NCI-H1092 treated with DMSO at 0.1 percent for 48 hours (cell line): ENCODE measurements at regions not wholly inside any gene's neighbourhood (a gene's known extent, or its start where the extent isn't known, plus 50 kb on each side); places are given as distances from the start of the nearest gene placed in this dataset.
"Not testable (repeated sequence)": the region's sequence is repeated elsewhere in the genome, so short reads cannot be mapped to it uniquely, and the experiment has no call there.

Experiments
- DNase-seq: peaks from one replicate; lab custom pipeline; 2025; lab: John Stamatoyannopoulos, UW

DNA sequence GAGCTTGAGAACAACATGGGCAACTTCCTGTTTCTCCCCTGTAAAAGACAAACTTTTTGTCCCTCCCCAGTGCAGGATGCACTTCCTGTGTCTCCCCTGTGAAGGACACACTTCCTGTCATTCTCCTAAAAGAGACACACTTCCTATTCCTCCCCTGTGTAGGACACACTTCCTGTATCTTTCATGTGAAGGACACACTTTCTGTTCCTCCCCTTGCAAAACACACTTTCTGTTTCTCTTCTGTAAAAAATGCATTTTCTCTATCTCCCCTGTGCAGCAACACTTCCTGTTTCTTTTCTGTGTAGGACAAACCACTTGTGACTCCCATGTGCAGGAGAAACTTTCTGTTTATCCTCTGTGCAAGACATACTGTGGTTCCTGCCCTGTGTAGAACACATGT is 488.6 kb upstream of the USP9Y start:
- no peak for DNase-seq

DNA sequence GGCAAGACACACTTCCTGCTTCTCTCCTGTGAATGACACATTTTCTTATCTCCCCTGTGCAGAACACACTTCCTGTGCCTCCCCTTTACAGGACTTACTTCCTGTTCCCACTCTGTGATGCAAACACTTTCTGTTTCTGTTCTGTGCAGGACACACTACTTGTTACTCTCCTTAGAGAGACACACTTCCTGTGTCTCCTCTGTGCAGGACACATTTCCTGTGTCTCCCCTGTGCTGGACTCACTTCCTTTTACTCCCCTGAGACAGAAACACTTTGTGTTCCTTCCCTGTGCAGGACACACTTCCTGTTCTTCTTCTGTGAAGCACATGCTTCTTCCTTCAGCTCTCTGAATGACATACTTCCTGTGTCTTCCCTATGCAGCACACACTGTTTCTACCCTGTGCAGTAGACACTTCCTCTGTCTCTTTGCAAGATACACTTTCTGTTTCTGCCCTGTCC is 485.4 kb upstream of the USP9Y start:
- no peak for DNase-seq

DNA sequence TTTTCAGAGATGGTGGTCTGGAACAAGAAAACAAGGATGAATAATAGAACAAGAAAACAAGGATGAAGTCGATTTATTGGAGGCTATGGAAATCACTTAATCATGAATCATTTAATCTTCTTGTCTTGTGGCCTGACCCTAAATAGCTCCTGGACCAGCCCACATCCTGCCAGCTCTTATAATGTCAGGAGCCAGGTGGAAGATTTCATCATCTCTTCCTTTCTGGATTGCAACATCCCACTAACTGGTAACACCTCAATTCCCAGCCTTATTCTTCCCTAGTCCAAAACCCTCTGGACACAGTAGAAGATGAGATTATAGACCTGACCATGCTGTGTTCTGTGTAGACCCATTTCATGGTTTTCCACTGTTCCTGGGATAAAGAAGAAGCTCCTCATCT is 470.1 kb upstream of the USP9Y start:
- no peak for DNase-seq

DNA sequence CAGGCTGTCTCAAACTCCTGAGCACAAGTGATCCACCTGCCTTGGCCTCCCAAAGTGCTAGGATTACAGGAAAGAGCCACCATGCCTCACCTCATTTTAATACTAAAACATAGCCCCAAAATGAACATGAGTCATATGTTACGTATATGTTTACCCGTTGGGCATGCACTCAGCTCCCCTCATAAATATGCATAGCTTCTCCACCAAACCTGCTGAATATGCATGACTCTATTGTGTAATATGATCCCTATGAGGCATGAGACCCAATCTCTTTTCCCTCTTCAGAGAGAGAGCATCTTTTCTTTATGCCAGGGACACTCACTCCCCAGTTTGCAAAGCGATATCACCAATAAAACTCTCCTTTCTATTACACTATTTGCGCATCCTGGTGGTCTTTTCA is 464.6 kb upstream of the USP9Y start:
- no peak for DNase-seq

DNA sequence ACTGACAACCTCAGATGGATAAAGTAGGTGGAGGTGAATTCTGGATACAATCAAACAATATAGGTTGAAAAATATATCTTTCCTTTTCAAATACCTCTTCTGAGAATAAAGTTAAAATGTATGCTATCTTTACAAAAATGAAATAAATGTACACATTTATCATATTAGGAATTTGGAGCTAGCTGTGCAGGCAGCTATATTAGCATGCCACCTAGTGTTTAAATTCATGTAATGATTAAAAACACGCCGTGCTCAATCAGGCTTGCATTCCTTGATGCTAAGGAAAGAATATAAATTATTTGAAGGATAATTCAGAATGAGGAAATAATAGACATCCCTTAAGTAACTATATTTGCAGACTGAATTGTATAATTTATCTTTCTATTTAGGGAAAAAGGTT is 460.7 kb upstream of the USP9Y start:
- not testable (repeated sequence) for DNase-seq

DNA sequence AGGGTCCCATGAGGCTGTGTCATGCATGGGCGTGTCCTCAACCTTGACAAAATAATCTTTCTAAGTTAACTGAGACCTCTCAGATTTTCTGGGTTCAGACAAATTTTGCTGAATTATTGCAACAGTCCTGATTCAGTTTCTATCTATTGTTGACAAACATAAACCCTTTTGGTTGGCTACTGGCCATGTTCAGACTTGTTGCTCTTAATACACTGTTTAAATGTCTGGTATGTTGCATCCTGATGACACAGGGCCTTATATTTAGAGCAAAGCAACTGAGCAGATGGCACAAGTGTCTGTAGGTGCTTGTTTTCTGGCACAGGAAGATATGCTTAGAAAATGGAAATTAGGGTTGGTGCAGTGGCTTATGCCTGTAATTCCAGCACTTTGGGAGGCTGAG is 456.9 kb upstream of the USP9Y start:
- DNase-seq: no peak

DNA sequence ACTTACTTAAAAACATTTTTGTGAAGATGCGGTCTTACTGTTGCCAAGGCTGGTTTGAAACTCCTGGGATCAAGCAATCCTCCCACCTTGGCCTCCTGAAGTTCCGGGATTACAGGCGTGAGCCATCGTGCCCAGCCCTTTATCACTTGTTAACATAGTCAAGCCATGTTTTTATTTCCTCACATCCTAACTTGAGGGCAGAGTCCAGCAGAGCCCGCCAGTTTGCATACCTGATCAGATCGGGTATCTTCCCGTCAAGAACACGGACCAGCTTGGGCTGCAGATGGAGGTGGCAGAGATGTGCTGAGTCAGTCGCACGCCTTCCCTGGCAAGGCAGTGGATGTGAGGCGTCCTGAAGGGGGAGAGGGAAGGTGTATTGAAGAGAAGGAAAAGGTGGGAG is 447.3 kb upstream of the USP9Y start:
- no peak for DNase-seq

DNA sequence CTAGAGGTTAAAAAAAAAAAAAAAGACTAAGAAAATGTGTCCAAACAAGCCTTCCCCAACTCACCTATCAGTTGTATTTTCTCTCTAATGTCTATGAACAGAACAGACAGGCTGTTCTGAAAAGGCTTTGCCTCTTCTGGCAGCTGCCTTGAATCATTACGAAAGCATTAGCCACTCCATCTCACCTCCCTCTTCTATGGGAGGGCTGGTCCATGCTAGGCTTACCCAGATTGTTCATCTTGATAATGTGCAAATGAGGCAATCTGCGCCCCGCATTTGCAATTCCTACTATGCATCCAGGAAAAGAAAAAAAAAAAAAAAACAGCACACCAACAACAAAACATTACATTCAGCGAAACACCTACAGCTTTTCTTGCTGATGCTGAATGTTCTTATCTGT is 429.9 kb upstream of the USP9Y start:
- no peak for DNase-seq

DNA sequence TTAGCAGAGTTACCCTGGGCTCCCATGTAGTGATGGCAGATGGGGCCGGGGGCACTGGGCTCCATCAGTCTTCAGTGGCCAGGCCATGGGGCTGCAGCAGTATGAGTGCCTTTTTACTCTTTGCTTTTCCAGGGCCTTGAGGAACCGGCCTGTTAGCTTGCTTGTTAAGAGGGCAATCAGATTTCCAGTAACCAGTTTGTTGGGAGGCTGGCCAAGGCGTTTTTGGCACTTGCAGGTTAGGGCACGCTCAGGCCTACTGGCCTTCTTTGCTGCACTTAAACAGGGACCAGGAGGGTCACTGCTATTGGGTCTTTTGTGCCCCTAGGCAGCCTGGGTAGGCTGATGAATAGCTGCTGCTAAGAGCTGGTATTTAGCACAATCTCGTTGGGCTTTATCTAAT is 415.4 kb upstream of the USP9Y start:
- no peak for DNase-seq

DNA sequence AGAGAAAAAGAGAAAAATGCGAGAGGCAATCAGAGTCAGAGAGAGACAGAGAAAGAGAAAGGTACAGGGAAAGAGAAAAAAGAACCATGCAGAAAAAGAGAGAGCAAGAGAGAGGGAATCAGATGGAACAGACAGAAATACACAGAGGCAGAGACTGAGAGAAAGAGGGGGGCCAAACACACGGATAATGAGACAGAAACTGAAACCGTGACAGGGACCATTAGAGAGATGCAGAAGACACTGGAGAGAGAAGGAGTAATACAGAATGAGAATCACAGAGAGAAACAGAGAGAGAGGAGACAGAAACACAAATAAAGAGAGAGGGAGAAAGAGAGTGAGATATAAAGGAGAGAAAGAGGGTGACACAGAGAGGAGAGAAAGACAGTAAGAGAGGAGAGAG is 412.1 kb upstream of the USP9Y start:
- DNase-seq: no peak

DNA sequence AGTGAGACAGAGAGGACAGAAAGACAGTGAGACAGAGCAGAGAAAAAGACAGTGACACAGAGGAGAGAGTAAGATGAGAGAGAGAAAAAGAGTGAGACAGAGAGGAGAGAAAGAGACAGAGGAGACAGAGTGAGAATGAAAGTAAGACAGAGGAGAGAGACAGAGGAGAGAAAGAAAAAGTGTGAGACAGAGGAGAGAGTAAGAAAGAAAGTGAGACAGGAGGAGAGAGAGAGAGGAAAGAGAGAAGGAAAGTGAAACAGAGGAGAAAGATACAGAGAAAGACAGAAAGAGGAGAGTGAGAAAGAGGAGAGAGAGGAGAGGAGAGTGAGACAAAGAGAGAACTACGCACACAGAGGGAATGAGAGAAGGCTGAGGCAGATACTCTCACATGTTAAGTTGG is 411.6 kb upstream of the USP9Y start:
- DNase-seq: no peak

DNA sequence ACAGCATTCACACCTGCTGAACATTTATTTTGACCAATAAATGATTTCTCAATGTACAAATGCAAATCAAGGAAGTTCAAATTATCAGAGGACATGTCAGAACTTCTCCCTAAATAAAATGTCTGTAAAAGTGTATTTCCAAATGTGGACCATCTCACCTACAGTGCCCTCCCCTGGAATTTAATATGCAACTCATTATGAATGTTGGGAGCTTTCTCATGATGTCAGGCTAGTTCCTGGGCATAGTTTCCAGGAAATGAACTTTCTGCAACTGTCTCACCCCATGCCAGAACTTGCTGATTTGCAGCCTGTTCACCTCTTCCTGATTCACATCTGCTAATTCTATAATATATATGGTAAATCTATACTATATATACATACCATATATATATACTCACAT is 408.5 kb upstream of the USP9Y start:
- no peak for DNase-seq

DNA sequence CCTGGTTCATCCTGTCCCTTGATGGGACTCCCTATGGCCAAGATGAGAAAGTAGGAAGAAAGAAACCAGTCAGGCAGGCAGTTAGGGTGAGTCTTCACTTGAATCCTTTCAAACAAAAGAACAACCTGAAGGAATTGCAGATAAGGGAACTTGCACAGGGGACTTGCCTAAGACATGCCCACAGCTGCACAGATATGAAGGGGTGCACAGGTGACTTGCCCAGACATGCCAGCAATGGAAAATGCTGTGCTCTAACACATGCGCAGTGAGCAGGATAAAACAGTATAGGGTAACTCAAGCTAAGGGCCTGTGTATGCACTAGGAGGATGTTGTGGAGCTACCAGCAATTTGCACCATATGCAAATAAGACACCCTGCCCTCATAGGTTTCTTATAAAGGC is 404.6 kb upstream of the USP9Y start:
- no peak for DNase-seq

DNA sequence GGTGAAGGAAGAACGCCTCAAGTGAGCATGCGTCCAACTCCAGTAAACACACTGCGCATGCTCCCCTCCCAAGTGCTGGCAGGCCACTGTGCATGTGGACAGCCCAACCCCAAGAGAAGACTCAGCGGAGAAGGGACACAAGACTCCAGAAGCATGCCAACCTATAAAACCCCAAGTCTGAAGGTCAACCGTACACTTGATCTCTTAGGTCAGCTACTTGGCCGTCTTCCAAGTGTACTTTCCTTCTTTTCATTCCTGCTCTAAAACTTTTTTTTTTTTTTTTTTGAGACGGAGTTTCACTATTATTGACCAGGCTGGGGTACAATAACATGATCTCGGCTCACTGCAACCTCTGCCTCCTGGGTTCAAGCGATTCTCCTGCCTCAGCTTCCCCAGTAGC is 401.2 kb upstream of the USP9Y start:
- not testable (repeated sequence) for DNase-seq

DNA sequence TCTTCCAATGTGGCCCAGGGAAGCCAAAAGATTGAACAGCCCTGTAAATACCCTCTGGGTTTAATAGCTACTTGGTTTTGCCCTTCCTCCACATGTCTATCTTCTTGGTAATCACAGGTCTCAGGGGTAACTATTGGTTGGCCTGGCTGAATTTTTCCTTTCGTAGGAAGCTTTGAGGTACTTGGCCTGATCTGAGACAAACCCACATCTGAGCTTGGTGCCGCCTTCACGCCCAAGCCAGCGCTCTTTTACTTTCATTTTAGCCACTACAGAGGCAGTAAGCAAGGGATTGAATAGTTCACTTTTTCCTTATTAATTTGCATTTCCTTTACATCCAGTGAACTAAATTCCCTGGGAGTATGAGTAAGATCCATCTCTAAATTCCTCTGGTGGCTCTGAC is 397.6 kb upstream of the USP9Y start:
- no peak for DNase-seq

DNA sequence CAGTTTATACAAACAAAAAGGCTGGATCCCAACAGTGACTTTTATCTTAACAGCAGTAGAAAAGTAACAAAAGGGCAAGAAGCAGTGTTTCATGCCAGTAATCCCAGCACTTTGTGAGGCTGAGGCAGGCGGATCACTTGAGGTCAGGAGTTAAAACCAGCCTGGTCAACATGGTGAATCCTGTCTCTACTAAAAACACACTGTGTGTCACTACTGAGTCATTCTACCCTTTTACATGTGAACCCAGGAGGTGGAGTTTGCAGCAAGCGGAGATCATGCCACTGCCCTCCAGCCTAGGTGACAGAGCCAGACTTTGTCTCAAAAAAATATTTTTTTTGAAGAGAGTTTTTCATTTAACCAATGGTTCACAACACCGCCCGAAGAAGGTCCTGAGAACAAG is 395.6 kb upstream of the USP9Y start:
- DNase-seq: no peak

DNA sequence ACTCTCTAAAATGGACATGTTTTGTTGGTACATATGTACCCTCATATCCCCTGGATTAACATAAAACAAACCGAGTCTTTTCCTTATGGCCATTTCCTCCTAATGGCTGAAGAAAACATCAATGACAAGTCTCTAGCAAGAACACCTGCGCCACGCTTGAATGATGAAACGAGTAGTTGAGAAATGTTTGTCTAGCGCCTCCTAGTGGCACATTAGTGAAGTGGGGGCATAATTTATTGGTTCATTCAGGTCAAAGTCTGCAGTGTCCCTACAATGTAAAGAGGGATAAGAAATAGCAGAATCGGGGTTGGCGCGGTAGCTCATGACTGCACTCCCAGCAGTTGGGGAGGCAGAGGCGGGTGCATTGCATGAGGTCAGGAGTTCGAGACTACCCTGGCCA is 391.8 kb upstream of the USP9Y start:
- DNase-seq: no peak

DNA sequence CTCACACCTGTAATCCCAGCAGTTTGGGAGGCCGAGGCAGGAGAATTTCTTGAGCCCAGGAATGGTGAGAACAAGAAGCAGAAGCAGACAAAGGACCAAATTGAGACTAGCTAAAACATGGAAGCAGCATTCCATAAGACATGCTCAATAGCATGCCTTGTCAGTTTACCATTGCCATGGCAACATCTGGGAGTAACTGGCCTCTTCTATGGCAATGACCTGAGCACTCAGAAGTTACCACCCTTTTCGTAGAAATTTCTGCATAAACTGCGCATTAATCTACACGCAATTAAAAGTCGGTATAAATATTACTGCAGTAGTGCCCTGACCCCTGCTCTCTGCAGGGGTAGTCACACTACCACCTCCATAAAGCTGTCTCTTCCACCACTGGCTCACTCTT is 390.2 kb upstream of the USP9Y start:
- DNase-seq: no peak

DNA sequence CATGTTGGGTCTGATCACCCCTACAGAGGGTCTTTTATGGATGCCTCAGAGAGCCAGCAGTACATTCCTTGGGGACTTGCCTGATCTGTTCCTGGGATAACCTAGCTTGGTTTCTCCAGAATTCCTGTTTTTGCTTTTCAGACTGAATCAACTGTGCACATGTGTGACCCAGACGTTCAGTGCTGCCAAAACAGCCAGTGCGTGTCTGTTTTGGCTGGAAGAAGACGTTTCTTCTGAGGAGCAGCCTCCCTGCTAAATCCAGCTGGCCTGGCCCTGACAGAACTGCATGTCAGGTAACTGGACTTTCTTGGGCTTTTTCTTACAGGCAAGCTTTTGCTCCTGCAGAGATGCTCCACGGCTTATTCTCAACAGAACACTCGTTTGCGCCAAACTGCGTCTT is 373.3 kb upstream of the USP9Y start:
- no peak for DNase-seq

DNA sequence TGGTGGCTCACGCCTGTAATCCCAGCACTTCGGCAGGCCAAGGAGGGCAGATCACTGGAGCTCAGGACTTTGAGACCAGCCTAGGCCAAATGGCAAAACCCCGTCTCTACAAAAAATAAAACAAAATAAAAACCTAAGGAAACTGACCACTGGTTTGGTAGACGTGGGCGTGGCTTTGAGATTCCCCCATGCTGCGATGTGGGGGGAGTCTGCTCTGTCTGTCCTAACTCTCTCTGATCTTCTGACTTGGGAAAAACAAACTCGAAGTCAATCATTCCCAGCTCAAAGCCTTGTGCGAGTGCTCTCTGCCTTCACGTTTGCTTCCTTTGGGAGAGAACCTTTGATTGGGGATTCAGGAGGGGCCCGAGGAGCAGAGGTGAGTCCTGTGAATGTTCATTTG is 369.1 kb upstream of the USP9Y start:
- DNase-seq: not testable (repeated sequence)

DNA sequence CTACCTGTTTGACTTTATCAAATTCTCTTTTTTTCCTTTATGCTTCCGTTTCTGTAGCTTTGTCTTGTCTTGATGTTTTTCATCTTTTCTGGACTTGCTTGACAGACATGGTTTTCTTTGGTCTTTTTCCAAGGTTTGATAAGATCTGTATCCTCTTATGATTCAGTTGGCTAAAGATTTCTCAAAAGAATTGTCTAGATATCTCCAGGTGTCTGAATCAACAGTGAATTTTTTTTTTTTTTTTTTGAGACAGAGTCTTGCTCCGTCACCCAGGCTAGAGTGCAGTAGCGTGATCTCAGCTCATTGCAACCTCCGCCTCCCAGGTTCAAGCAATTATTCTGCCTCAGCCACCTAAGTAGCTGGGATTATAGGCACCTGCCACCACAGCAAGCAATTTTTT is 357.8 kb upstream of the USP9Y start:
- DNase-seq: no peak

DNA sequence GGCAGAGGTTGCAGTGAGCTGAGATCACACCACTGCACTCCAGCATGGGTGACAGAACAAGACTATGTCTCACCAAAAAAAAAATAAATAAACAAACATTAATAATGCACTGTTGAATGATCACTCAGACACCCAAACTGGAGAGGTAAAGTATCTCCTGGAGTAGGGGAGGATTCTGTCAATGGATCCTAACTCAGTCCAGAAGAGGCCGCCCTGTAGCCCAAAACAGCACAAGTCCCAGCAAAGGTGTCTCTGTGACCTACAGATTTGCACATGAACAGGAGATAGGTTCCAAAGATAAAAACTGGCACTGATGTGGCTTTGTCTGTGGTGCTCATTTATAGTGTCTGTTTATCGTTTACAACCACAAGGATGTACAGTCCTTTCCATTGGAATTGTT is 352.9 kb upstream of the USP9Y start:
- DNase-seq: no peak

DNA sequence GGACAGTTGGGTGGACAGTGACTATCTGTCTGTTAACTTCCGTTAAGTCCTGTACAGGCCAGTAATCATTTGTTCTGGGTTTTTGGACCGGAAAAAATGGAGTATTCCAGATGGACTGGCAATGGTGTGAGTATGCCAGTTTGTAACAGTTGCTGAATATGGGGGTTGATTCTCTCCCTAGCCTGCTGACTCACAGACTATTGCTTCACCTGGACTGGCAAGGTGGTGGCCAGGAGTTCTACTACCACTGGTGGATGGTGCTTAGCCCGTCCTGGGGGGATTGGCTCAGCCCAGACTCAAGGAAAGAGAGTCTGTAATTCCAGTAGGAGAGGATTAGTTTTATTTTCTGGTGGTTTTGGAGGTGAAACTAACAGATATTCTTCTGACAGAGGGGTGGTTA is 343.8 kb upstream of the USP9Y start:
- DNase-seq: no peak

DNA sequence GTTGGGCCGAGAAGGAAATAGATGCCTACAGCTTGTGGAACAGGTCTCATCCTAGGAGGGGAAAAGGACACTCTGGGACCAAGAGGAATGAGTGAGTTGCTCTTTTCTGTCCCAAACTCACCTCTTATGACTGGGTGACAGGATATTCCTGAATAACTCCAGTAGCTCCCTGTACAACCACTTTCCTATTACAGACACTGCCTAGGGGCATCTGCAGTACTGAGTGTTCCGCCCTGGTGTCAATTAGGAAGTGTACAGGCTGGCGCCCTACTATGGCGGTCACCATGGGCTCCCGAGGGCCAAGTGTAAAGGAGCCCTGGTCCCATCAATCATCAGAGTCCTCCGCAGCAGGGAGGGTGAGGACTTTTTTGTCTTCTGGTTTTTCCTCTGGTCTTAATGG is 343.4 kb upstream of the USP9Y start:
- DNase-seq: no peak

DNA sequence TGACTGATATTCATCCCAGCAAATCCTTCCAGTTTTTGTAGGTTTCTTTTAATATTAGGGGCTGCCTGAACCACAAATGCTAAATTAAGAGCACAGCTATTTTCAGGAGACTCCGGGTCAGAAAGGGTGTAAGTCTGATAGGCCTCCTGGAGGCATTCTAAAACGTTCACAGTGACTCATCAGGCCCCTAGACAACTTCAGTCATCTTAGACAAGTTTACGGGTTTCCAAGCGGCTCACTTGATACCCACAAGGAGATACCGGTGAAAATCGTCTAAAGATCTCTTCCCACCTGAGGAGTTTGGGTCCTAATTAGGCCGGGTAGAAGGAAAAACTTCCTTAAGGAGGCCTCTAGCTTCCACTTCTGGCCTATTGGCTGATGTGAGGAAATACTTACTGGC is 342.7 kb upstream of the USP9Y start:
- DNase-seq: no peak
